ENCODE measurements at regions not wholly inside any gene's neighbourhood (a gene's known extent, or its start where the extent isn't known, plus 50 kb on each side); places are given as distances from the start of the nearest gene placed in this dataset.

DNA sequence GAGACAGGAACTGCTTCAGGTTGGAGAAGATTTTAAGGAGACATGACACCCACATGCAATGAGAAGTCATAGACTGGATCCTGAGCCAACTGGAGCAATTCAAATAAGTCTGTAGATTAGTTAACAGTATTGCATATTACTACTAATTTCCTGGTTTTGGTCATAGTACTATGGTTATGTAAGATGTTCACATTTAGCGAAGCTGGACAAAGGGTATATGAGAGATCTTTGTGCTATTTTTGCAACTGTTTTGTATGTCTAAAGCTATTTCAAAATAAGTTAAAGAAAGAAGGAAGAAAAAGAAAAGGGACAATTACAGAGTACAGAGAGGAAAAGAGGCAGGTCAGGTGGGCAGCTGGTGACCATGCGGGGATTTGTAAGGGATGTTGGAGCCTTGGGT lies 116.5 kb upstream of the SVIL start (continued):
- no peak for TF ChIP-seq ZNF511 (CRISPR knock-in tag; IDR thresholded peaks at IDR 0.05)

DNA sequence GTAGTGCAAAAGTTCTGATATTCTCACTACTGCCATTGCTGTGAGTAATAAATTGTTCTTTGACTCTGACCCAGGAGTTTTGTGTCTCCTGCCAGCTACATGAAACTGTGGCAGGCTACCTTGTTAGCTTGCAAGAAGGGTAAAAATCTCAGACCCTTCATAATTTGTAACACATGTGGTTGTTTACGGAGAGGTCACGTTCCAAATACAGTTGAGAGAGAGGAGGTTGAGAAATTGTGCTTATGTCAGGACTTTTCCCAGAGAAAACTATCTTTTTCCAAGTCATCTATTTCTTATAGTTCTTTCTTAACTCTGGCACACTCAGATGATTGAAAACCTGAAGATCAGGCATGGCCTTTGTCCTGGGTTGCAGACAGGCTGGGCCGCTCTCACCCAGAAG lies 114.4 kb upstream of the SVIL start:
- FAIRE-seq: no peak
- no peak overlapping the region for H3K4me3 ChIP-seq
- TF ChIP-seq GABPA (tag; conservative IDR thresholded peaks at IDR 0.05; ENCODE audit: low read depth): no peak
- TF ChIP-seq KDM5B (IDR thresholded peaks at IDR 0.05; ENCODE audit: insufficient replicate concordance, low read depth, low read length): no peak
- TF ChIP-seq, protein P1, sequence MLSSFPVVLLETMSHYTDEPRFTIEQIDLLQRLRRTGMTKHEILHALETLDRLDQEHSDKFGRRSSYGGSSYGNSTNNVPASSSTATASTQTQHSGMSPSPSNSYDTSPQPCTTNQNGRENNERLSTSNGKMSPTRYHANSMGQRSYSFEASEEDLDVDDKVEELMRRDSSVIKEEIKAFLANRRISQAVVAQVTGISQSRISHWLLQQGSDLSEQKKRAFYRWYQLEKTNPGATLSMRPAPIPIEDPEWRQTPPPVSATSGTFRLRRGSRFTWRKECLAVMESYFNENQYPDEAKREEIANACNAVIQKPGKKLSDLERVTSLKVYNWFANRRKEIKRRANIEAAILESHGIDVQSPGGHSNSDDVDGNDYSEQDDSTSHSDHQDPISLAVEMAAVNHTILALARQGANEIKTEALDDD (IDR thresholded peaks at IDR 0.05): no peak
- TF ChIP-seq, protein P2, sequence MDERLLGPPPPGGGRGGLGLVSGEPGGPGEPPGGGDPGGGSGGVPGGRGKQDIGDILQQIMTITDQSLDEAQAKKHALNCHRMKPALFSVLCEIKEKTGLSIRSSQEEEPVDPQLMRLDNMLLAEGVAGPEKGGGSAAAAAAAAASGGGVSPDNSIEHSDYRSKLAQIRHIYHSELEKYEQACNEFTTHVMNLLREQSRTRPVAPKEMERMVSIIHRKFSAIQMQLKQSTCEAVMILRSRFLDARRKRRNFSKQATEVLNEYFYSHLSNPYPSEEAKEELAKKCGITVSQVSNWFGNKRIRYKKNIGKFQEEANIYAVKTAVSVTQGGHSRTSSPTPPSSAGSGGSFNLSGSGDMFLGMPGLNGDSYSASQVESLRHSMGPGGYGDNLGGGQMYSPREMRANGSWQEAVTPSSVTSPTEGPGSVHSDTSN (CRISPR knock-in tag; IDR thresholded peaks at IDR 0.05; ENCODE audit: low read depth): no peak
- TF ChIP-seq, protein P2 (tag; conservative IDR thresholded peaks at IDR 0.05; ENCODE audit: low read depth): no peak
- TF ChIP-seq ZNF695 (CRISPR knock-in tag; IDR thresholded peaks at IDR 0.05): no peak
- TF ChIP-seq TAF9B (IDR thresholded peaks at IDR 0.05; ENCODE audit: partially characterized antibody): no peak
- no peak for TF ChIP-seq DPF2 (IDR thresholded peaks at IDR 0.05)
- no peak for TF ChIP-seq MITF (IDR thresholded peaks at IDR 0.05)
- TF ChIP-seq ZNF668 (CRISPR knock-in tag; IDR thresholded peaks at IDR 0.05): no peak
- TF ChIP-seq TAF1 (IDR thresholded peaks at IDR 0.05; ENCODE audit: control insufficient read depth, extremely low read depth, insufficient read depth, low read length, severe bottlenecking): no peak
- TF ChIP-seq FOS (IDR thresholded peaks at IDR 0.05; ENCODE audit: extremely low read depth, insufficient read length): no peak
- TF ChIP-seq NFATC3 (IDR thresholded peaks at IDR 0.05): no peak
- no peak for TF ChIP-seq ZNF311 (CRISPR knock-in tag; IDR thresholded peaks at IDR 0.05)
- TF ChIP-seq FOXK1 (CRISPR knock-in tag; IDR thresholded peaks at IDR 0.05; ENCODE audit: borderline replicate concordance): no peak

More for the DNA sequence above, 114.4 kb upstream of the SVIL start:
- CTCF ChIA-PET (ENCODE audit: low intra/inter-chr PET ratio): no interaction called here
- Histone ChIP-seq H3K27me3 (ENCODE audit: control insufficient read depth in 2 of 2, insufficient read depth in 2 of 2, low read length in 2 of 2) (peaks cover 0 to 4% of the 10 kb centered on the region in 2 experiments; a peak in 1 of 5 replicates), H2AFZ (ENCODE audit: low read depth, low read length) (no peak overlapping the region), H3K9me3 (replicated peaks; ENCODE audit: control insufficient read depth, insufficient read depth, low read depth, low read length) (no peaks in the 10 kb centered on the region), H4K20me1 (replicated peaks; ENCODE audit: control insufficient read depth, insufficient read depth, low read length) (no peaks in the 10 kb centered on the region), H3K79me2 (ENCODE audit: control insufficient read depth, insufficient read depth, low read length) (no peaks in the 10 kb centered on the region), H3K4me1 (replicated peaks in 1 of 2; ENCODE audit: control insufficient read depth in 2 of 2, insufficient read depth in 2 of 2, low read length in 2 of 2) (no peaks in the 10 kb centered on the region), H3K4me2 (ENCODE audit: insufficient read depth, low read length) (no peak overlapping the region), H3K27ac (ENCODE audit: extremely low read depth, low read depth, low read length) (no peak overlapping the region), H3K9me1 (ENCODE audit: control insufficient read depth, insufficient read depth, low read length) (no peaks in the 10 kb centered on the region), H3K9ac (ENCODE audit: insufficient read depth in 1 of 2, low read depth in 2 of 2, low read length in 2 of 2) (no peak overlapping the region), H3K36me3 (ENCODE audit: control insufficient read depth, insufficient read depth, low read length) (no peaks in the 10 kb centered on the region)
- BruUV-seq (replicated peaks): no TSS peak
- POLR2A ChIA-PET: no interaction called here
- ATAC-seq: no peak
- in situ Hi-C loops (cut with MboI) (no loop called here), intact Hi-C loops (cut with micrococcal nuclease) (no loop called here)
- DNase-seq (ENCODE audit: extremely low read depth in 1 of 4, low spot score in 3 of 4): no peak
- 0% methylated on average over 3 of the region's 3 CpGs for WGBS (ENCODE audit: insufficient coverage, low coverage, missing lambda C conversion rate)

All from K562 (cell line).